HCT116 (cell line): ENCODE measurements at regions not wholly inside any gene's neighbourhood (a gene's known extent, or its start where the extent isn't known, plus 50 kb on each side); places are given as distances from the start of the nearest gene placed in this dataset.

Experiments used
- ATAC-seq: fragments of 200-7000 bp; cut with Tn5 transposase; 2 replicates; pipeline ENCODE4 v1.9.1; 2020; ENCODE audit warnings: mild to moderate bottlenecking, moderate library complexity
- BruUV-seq: library from RNA; stranded (reverse); fragments of 400-500 nt; replicated peaks from 2 replicates; lab custom pipeline; 2021; lab: Mats Ljungman, UMichigan
- CTCF ChIA-PET: fragments of 300-600 bp; sonication (Branson Sonifier 250); formaldehyde crosslinking; loops from one replicate; lab custom pipeline; 2021; ENCODE audit warnings: antibody characterized with exemption; lab: Charles Lee
- POLR2A ChIA-PET: fragments of 300-600, 350-600 bp; sonication (Branson Sonifier 250); formaldehyde crosslinking; loops from one replicate; lab custom pipeline; 2021; ENCODE audit warnings: antibody characterized with exemption; lab: Charles Lee
- RAD21 ChIA-PET, 2 experiments: fragments of 300-600 bp; sonication (Branson Sonifier 250); formaldehyde crosslinking; loops; one replicate each; lab custom pipeline; 2023; ENCODE audit warnings: low total read pairs in 2 of 2; ENCODE audit not compliant: uncharacterized antibody in 2 of 2, unreplicated experiment in 2 of 2, low non-redundant PET in 1 of 2; lab: Charles Lee
- DNase-seq: peaks from one replicate; pipeline ENCODE4 v3.0.0-alpha.2; 2010; ENCODE audit warnings: low read depth, low spot score
- H2AFZ ChIP-seq: fragments of 200-600 bp; shearing (Covaris generic), sonication (generic); 2 replicates; pipeline ENCODE4 v1.6.1; 2017; ENCODE audit warnings: low read depth, mixed run types, mixed read lengths, antibody characterized with exemption, low read length; ENCODE audit not compliant: poor library complexity, severe bottlenecking
- H3K27ac ChIP-seq: 2 replicates; pipeline ENCODE4 v1.5.1; 2012; ENCODE audit warnings: low read depth, low read length
- H3K27me3 ChIP-seq: fragments of 200-600 bp; sonication (generic); 2 replicates; pipeline ENCODE4 v1.6.1; 2016; ENCODE audit warnings: mixed run types, low read length, mixed read lengths; ENCODE audit not compliant: insufficient read depth
- H3K36me3 ChIP-seq, 2 experiments: fragments of 200-500 bp in 1 of 2; fragments of 200-600 bp in 1 of 2; sonication (Bioruptor generic) in 1 of 2; sonication (generic) in 1 of 2; 2 replicates each; pipeline versions ENCODE4 v1.5.1 to v1.6.1; 2014 to 2016; ENCODE audit warnings: low read length in 2 of 2, inconsistent platforms in 1 of 2, mixed read lengths in 1 of 2, mixed run types in 1 of 2; ENCODE audit not compliant: insufficient read depth in 2 of 2, control insufficient read depth in 1 of 2
- H3K4me1 ChIP-seq, 2 experiments: fragments of 200-600 bp in 1 of 2; sonication (generic) in 1 of 2; 2 replicates each; pipeline versions ENCODE4 v1.5.1 to v1.6.1; 2012 to 2017; ENCODE audit warnings: low read length in 2 of 2, inconsistent platforms in 1 of 2, mild to moderate bottlenecking in 1 of 2, mixed read lengths in 1 of 2, mixed run types in 1 of 2, moderate library complexity in 1 of 2; ENCODE audit not compliant: insufficient read depth in 2 of 2, control insufficient read depth in 1 of 2
- H3K4me2 ChIP-seq: fragments of 200-600 bp; sonication (generic); 2 replicates; pipeline ENCODE4 v1.6.1; 2017; ENCODE audit warnings: mixed run types, low read length, mixed read lengths
- H3K4me3 ChIP-seq, 2 experiments: fragments of 200-600 bp in 1 of 2; sonication (generic) in 1 of 2; replicated peaks in 1 of 2; 2 replicates each; pipeline ENCODE4 v1.5.1; 2011 to 2016; ENCODE audit warnings: low read length in 2 of 2, control low read depth in 1 of 2, low read depth in 1 of 2, mild to moderate bottlenecking in 1 of 2, mixed read lengths in 1 of 2, mixed run types in 1 of 2
- H3K79me2 ChIP-seq: fragments of 200-600 bp; sonication (generic); 2 replicates; pipeline ENCODE4 v1.6.1; 2017; ENCODE audit warnings: mild to moderate bottlenecking, mixed run types, low read length, moderate library complexity, mixed read lengths; ENCODE audit not compliant: insufficient read depth
- H3K9ac ChIP-seq: fragments of 200-600 bp; sonication (generic); 2 replicates; pipeline ENCODE4 v1.6.1; 2016; ENCODE audit warnings: low read length, mixed read lengths
- H3K9me2 ChIP-seq: fragments of 200-600 bp; sonication (generic), shearing (Covaris generic); 2 replicates; pipeline ENCODE4 v1.6.1; 2017; ENCODE audit warnings: mixed run types, mild to moderate bottlenecking, moderate library complexity; ENCODE audit not compliant: insufficient read depth
- H3K9me3 ChIP-seq, 2 experiments: fragments of 200-500 bp in 1 of 2; fragments of 200-600 bp in 1 of 2; sonication (Bioruptor generic) in 1 of 2; sonication (generic) in 1 of 2; 2 replicates each; pipeline ENCODE4 v1.6.1; 2014 to 2017; ENCODE audit warnings: low read length in 2 of 2, mixed read lengths in 2 of 2, inconsistent platforms in 1 of 2, low read depth in 1 of 2, mild to moderate bottlenecking in 1 of 2, mixed run types in 1 of 2, moderate library complexity in 1 of 2; ENCODE audit not compliant: control insufficient read depth in 1 of 2, insufficient read depth in 1 of 2
- H4K20me1 ChIP-seq: fragments of 200-600 bp; sonication (generic), shearing (Covaris generic); 2 replicates; pipeline ENCODE4 v1.6.1; 2017; ENCODE audit warnings: mixed run types, mild to moderate bottlenecking, moderate library complexity; ENCODE audit not compliant: insufficient read depth
- CBX3 ChIP-seq: IDR thresholded peaks from 2 replicates; pipeline ENCODE4 v1.6.1; 2012; ENCODE audit warnings: low read depth
- EZH2phosphoT487 ChIP-seq: fragments of 200-600 bp; IDR thresholded peaks from 2 replicates; pipeline ENCODE4 v1.6.1; 2018; ENCODE audit warnings: antibody characterized with exemption, borderline replicate concordance
- FOSL1 ChIP-seq: IDR thresholded peaks from 2 replicates; pipeline ENCODE4 v1.6.1; 2012; ENCODE audit warnings: low read depth
- JUND ChIP-seq: IDR thresholded peaks from 2 replicates; pipeline ENCODE4 v1.6.1; 2012
- MAX ChIP-seq: IDR thresholded peaks from 2 replicates; pipeline ENCODE4 v1.6.1; 2012
- REST ChIP-seq: IDR thresholded peaks from 2 replicates; pipeline ENCODE4 v1.6.1; 2012; ENCODE audit warnings: low read depth
- SP1 ChIP-seq: IDR thresholded peaks from 2 replicates; pipeline ENCODE4 v1.6.1; 2012; ENCODE audit warnings: low read depth
- ZBTB33 ChIP-seq: IDR thresholded peaks from 2 replicates; pipeline ENCODE4 v1.6.1; 2011; ENCODE audit warnings: mild to moderate bottlenecking, low read length, moderate library complexity; ENCODE audit not compliant: insufficient replicate concordance; ENCODE audit errors: extremely low read depth
- ZFX ChIP-seq: fragments of 450-650 bp; IDR thresholded peaks from 2 replicates; pipeline ENCODE4 v1.6.1; 2017
- ZNF274 ChIP-seq: fragments of 200-500 bp; sonication (Bioruptor generic); IDR thresholded peaks from 2 replicates; pipeline ENCODE4 v1.6.1; 2014; ENCODE audit warnings: mild to moderate bottlenecking, low read depth, low read length, inconsistent platforms
- intact Hi-C: fragments of 100-400 bp; cut with micrococcal nuclease; formaldehyde crosslinking; loops from 2 replicates; pipeline ENCODE4 v1.10.0; 2022

GRCh38 chr2:199624958-199625357 lies 167.2 kb upstream of the SATB2 start:
- no peaks in the 10 kb centered on the region for H3K27me3 ChIP-seq
- intact Hi-C loops = no loop called here
- H3K4me1 ChIP-seq = no peaks in the 10 kb centered on the region
- BruUV-seq = no TSS peak
- no peak for DNase-seq
- ChIA-PET CTCF (no interaction called here), RAD21 (no interaction called here), POLR2A (no interaction called here)
- TF ChIP-seq ZFX (no peak), MAX (no peak), JUND (no peak), CBX3 (no peak), SP1 (no peak), REST (no peak), EZH2phosphoT487 (no peak), ZBTB33 (no peak), ZNF274 (no peak), FOSL1 (no peak)
- no peak overlapping the region for H3K4me2 ChIP-seq
- H3K9ac ChIP-seq = no peak overlapping the region
- ATAC-seq = peak; percentile 52; the same call in 1 of the 2 replicates
- no peak overlapping the region for H2AFZ ChIP-seq
- H3K4me3 ChIP-seq = no peak overlapping the region
- H3K79me2 ChIP-seq = no peaks in the 10 kb centered on the region
- H3K27ac ChIP-seq = no peak overlapping the region
- no peaks in the 10 kb centered on the region for H4K20me1 ChIP-seq
- no peaks in the 10 kb centered on the region for H3K36me3 ChIP-seq
- H3K9me3 ChIP-seq = no peaks in the 10 kb centered on the region
- no peaks in the 10 kb centered on the region for H3K9me2 ChIP-seq
